ENCODE measurements at regions not wholly inside any gene's neighbourhood (a gene's known extent, or its start where the extent isn't known, plus 50 kb on each side); places are given as distances from the start of the nearest gene placed in this dataset.
A peak's percentile ranks its signal among the peaks of the same experiment; 100 is the strongest.
"Not testable (repeated sequence)": the region's sequence is repeated elsewhere in the genome, so short reads cannot be mapped to it uniquely, and the experiment has no call there.

GRCh38 chrY:8034673-8035072, 1123.1 kb upstream of the AMELY start:
- no peak for ATAC-seq
- Mint-ChIP-seq H3K4me1 (no peaks in the 10 kb centered on the region), H3K27ac (no peak overlapping the region), H3K36me3 (no peaks in the 10 kb centered on the region), H3K4me3 (no peak overlapping the region), H3K9me3 (no peaks in the 10 kb centered on the region)
- DNase-seq (ENCODE audit: low spot score in 2 of 2) = no peak

- no peak overlapping the region for H3K4me3 Mint-ChIP-seq
- H3K36me3 Mint-ChIP-seq = no peaks in the 10 kb centered on the region
- ATAC-seq (no peak), DNase-seq (ENCODE audit: low spot score in 2 of 2) (no peak)
- H3K27ac Mint-ChIP-seq = no peak overlapping the region
- H3K9me3 Mint-ChIP-seq = no peaks in the 10 kb centered on the region
- H3K4me1 Mint-ChIP-seq = no peaks in the 10 kb centered on the region
These were observed 1121.6 kb upstream of the AMELY start for GRCh38 chrY:8033200-8033599.

GRCh38 chrY:8020540-8020939, 1109.0 kb upstream of the AMELY start:
- no peak overlapping the region for H3K27ac Mint-ChIP-seq
- H3K4me3 Mint-ChIP-seq = no peak overlapping the region
- H3K4me1 Mint-ChIP-seq = no peaks in the 10 kb centered on the region
- DNase-seq (ENCODE audit: low spot score in 2 of 2) = no peak
- H3K36me3 Mint-ChIP-seq = no peaks in the 10 kb centered on the region
- H3K9me3 Mint-ChIP-seq = no peaks in the 10 kb centered on the region
- ATAC-seq = no peak

GRCh38 chrY:8011515-8011914, 1100.0 kb upstream of the AMELY start:
- Mint-ChIP-seq H3K9me3 (no peaks in the 10 kb centered on the region), H3K27ac (no peak overlapping the region), H3K36me3 (no peaks in the 10 kb centered on the region), H3K4me1 (no peaks in the 10 kb centered on the region), H3K4me3 (no peak overlapping the region)
- no peak for DNase-seq (ENCODE audit: low spot score in 2 of 2)
- ATAC-seq = peak; percentile 32

GRCh38 chrY:8004196-8004595, 1092.6 kb upstream of the AMELY start:
- peak in 1 of 2 donors; percentile 51 for DNase-seq (ENCODE audit: low spot score in 2 of 2)
- peak; percentile 91 for ATAC-seq
- Mint-ChIP-seq H3K9me3 (peaks cover 3% of the 10 kb centered on the region), H3K4me1 (peaks cover 5% of the 10 kb centered on the region), H3K4me3 (no peak overlapping the region), H3K36me3 (no peaks in the 10 kb centered on the region), H3K27ac (no peak overlapping the region)

- H3K4me3 Mint-ChIP-seq = no peak overlapping the region
- DNase-seq (ENCODE audit: low spot score in 2 of 2) (no peak), ATAC-seq (no peak)
- H3K9me3 Mint-ChIP-seq = peaks cover 9% of the 10 kb centered on the region
- no peaks in the 10 kb centered on the region for H3K36me3 Mint-ChIP-seq
- no peaks in the 10 kb centered on the region for H3K4me1 Mint-ChIP-seq
- no peak overlapping the region for H3K27ac Mint-ChIP-seq
These were observed 1085.2 kb upstream of the AMELY start for GRCh38 chrY:7996726-7997125.

- peaks cover 10% of the 10 kb centered on the region for H3K9me3 Mint-ChIP-seq
- DNase-seq (ENCODE audit: low spot score in 2 of 2); ATAC-seq; H3K27ac Mint-ChIP-seq; H3K36me3 Mint-ChIP-seq; H3K4me3 Mint-ChIP-seq; H3K4me1 Mint-ChIP-seq: not testable (repeated sequence)
These were observed 1083.2 kb upstream of the AMELY start for GRCh38 chrY:7994781-7995180.

GRCh38 chrY:7979770-7980169, 1068.2 kb upstream of the AMELY start:
- no peaks in the 10 kb centered on the region for H3K9me3 Mint-ChIP-seq
- H3K27ac Mint-ChIP-seq = no peak overlapping the region
- H3K4me3 Mint-ChIP-seq = no peak overlapping the region
- no peaks in the 10 kb centered on the region for H3K36me3 Mint-ChIP-seq
- no peaks in the 10 kb centered on the region for H3K4me1 Mint-ChIP-seq
- DNase-seq (ENCODE audit: low spot score in 2 of 2) = no peak
- peak; percentile 81 for ATAC-seq

GRCh38 chrY:7977301-7977700, 1065.7 kb upstream of the AMELY start:
- ATAC-seq (peak; percentile 77), DNase-seq (ENCODE audit: low spot score in 2 of 2) (no peak)
- Mint-ChIP-seq H3K4me3 (no peak overlapping the region), H3K27ac (no peak overlapping the region), H3K9me3 (no peaks in the 10 kb centered on the region), H3K36me3 (no peaks in the 10 kb centered on the region), H3K4me1 (no peaks in the 10 kb centered on the region)

GRCh38 chrY:7968293-7968692, 1056.7 kb upstream of the AMELY start:
- no peak for DNase-seq (ENCODE audit: low spot score in 2 of 2)

GRCh38 chrY:7966916-7967315, 1055.4 kb upstream of the AMELY start:
- Mint-ChIP-seq H3K4me3 (no peak overlapping the region), H3K9me3 (no peaks in the 10 kb centered on the region), H3K36me3 (no peaks in the 10 kb centered on the region), H3K27ac (no peak overlapping the region), H3K4me1 (no peaks in the 10 kb centered on the region)
- ATAC-seq (peak; percentile 72), DNase-seq (ENCODE audit: low spot score in 2 of 2) (no peak)

More at GRCh38 chrY:7968293-7968692, 1056.7 kb upstream of the AMELY start:
- Mint-ChIP-seq H3K27ac (no peak overlapping the region), H3K4me3 (no peak overlapping the region), H3K4me1 (no peaks in the 10 kb centered on the region), H3K36me3 (no peaks in the 10 kb centered on the region), H3K9me3 (no peaks in the 10 kb centered on the region)
- ATAC-seq = no peak

- Mint-ChIP-seq H3K4me1 (no peaks in the 10 kb centered on the region), H3K36me3 (no peaks in the 10 kb centered on the region), H3K27ac (no peak overlapping the region), H3K9me3 (no peaks in the 10 kb centered on the region), H3K4me3 (no peak overlapping the region)
- DNase-seq (ENCODE audit: low spot score in 2 of 2) (no peak), ATAC-seq (peak; percentile 58)
These were observed 1051.8 kb upstream of the AMELY start for GRCh38 chrY:7963393-7963792.

GRCh38 chrY:7962350-7962749, 1050.8 kb upstream of the AMELY start:
- DNase-seq (ENCODE audit: low spot score in 2 of 2) (no peak), ATAC-seq (no peak)
- H3K27ac Mint-ChIP-seq = no peak overlapping the region
- no peaks in the 10 kb centered on the region for H3K4me1 Mint-ChIP-seq
- no peaks in the 10 kb centered on the region for H3K36me3 Mint-ChIP-seq
- H3K9me3 Mint-ChIP-seq = no peaks in the 10 kb centered on the region
- no peak overlapping the region for H3K4me3 Mint-ChIP-seq

- Mint-ChIP-seq H3K4me1 (no peaks in the 10 kb centered on the region), H3K36me3 (no peaks in the 10 kb centered on the region), H3K4me3 (no peak overlapping the region), H3K27ac (no peak overlapping the region), H3K9me3 (no peaks in the 10 kb centered on the region)
- DNase-seq (ENCODE audit: low spot score in 2 of 2) = no peak
- no peak for ATAC-seq
These were observed 1050.3 kb upstream of the AMELY start for GRCh38 chrY:7961811-7962210.

GRCh38 chrY:7957773-7958172, 1046.2 kb upstream of the AMELY start:
- no peak for DNase-seq (ENCODE audit: low spot score in 2 of 2)
- H3K27ac Mint-ChIP-seq = no peak overlapping the region
- no peaks in the 10 kb centered on the region for H3K4me1 Mint-ChIP-seq
- no peaks in the 10 kb centered on the region for H3K36me3 Mint-ChIP-seq
- no peak overlapping the region for H3K4me3 Mint-ChIP-seq
- H3K9me3 Mint-ChIP-seq = no peaks in the 10 kb centered on the region
- no peak for ATAC-seq

GRCh38 chrY:7951187-7951852, 1039.8 kb upstream of the AMELY start:
- Mint-ChIP-seq H3K9me3 (no peaks in the 10 kb centered on the region), H3K36me3 (no peaks in the 10 kb centered on the region), H3K4me1 (no peaks in the 10 kb centered on the region), H3K27ac (no peak overlapping the region), H3K4me3 (no peak overlapping the region)
- ATAC-seq = peak; percentile 67
- DNase-seq (ENCODE audit: low spot score in 2 of 2) = no peak

- Mint-ChIP-seq H3K4me3 (no peak overlapping the region), H3K9me3 (no peaks in the 10 kb centered on the region), H3K36me3 (no peaks in the 10 kb centered on the region), H3K27ac (no peak overlapping the region), H3K4me1 (no peaks in the 10 kb centered on the region)
- DNase-seq (ENCODE audit: low spot score in 2 of 2) = no peak
- no peak for ATAC-seq
These were observed 1032.6 kb upstream of the AMELY start for GRCh38 chrY:7944135-7944534.
